ENCODE measurements at regions not wholly inside any gene's neighbourhood (a gene's known extent, or its start where the extent isn't known, plus 50 kb on each side); places are given as distances from the start of the nearest gene placed in this dataset.

DNA sequence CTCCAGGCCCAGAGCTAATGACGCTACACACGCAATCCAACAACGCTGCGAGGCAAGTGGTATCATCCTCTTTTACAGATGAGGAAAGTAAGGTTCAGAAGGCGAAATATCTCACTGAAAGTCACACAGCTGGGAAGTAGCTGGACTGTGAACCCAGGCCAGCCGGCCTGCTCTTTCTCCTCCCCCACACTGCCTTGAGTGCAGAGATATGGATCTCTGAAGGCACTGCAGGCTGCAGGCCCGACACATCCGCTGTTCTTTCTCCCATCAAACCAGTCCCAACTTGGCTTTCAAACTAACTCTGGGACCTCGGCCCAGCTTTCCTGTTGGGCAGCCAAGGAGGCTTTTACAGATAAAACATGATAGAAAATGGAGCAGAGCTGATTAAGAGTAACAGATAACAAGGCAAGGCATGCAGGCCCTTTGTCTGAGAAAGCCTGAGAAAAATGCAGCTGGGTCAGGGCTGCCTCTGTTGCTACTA, 64.0 kb upstream of the PTPRJ start:
- in situ Hi-C loops (cut with HindIII; ENCODE audit: low sequenced_read_pairs) = no loop called here
- no peak for DNase-seq (ENCODE audit: low read depth, low spot score)
- TF ChIP-seq, protein P1, sequence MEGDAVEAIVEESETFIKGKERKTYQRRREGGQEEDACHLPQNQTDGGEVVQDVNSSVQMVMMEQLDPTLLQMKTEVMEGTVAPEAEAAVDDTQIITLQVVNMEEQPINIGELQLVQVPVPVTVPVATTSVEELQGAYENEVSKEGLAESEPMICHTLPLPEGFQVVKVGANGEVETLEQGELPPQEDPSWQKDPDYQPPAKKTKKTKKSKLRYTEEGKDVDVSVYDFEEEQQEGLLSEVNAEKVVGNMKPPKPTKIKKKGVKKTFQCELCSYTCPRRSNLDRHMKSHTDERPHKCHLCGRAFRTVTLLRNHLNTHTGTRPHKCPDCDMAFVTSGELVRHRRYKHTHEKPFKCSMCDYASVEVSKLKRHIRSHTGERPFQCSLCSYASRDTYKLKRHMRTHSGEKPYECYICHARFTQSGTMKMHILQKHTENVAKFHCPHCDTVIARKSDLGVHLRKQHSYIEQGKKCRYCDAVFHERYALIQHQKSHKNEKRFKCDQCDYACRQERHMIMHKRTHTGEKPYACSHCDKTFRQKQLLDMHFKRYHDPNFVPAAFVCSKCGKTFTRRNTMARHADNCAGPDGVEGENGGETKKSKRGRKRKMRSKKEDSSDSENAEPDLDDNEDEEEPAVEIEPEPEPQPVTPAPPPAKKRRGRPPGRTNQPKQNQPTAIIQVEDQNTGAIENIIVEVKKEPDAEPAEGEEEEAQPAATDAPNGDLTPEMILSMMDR (IDR thresholded peaks at IDR 0.05; ENCODE audit: low read depth, low read length) = no peak
- H3K4me3 ChIP-seq (ENCODE audit: low read depth, low read length) = no peak overlapping the region

DNA sequence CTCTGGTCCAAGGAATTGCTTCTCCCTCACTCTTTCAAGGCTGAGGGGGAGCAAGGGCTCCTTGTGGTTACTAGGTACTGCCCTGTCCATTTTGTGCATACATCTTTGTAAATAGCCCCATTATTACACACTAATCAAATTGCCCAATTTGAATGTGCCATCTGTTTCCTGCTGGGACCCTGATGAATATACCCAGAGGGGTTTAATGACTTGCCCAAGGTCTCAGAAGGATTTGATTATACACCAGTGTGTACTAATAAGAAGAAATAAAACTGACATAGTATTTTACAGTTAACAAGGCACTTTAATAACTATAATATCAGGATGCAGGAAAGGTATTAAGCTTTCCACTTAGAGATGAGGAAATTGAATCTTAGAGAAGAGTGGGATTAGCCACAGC, 64.6 kb upstream of the PTPRJ start:
- DNase-seq (ENCODE audit: low read depth, low spot score) = no peak
- TF ChIP-seq, protein P1 (IDR thresholded peaks at IDR 0.05; ENCODE audit: low read depth, low read length) = no peak
- H3K4me3 ChIP-seq (ENCODE audit: low read depth, low read length) = no peak overlapping the region
- in situ Hi-C loops (cut with HindIII; ENCODE audit: low sequenced_read_pairs) = no loop called here

DNA sequence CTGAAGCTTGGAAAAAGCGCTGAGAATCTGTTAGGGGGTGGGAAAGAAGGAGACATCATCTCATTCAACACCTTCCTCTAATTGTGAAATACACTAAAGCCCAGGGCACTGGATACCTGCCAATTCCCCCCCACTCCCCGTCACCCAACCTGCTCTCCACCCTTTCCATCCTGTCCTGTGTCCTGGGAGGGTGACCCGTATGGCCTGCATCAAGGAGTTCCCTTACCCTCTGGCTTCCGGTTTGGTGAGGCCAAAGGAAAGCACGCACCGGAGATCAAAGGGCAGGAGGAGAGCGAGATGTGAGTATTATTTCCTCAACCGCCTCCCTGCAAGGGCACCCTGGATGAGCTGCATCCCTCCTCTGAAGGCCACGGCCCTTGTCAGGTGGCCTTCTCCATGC, 65.0 kb upstream of the PTPRJ start:
- in situ Hi-C loops (cut with HindIII; ENCODE audit: low sequenced_read_pairs) = no loop called here
- TF ChIP-seq, protein P1 (IDR thresholded peaks at IDR 0.05; ENCODE audit: low read depth, low read length) = no peak
- H3K4me3 ChIP-seq (ENCODE audit: low read depth, low read length) = no peak overlapping the region
- no peak for DNase-seq (ENCODE audit: low read depth, low spot score)

DNA sequence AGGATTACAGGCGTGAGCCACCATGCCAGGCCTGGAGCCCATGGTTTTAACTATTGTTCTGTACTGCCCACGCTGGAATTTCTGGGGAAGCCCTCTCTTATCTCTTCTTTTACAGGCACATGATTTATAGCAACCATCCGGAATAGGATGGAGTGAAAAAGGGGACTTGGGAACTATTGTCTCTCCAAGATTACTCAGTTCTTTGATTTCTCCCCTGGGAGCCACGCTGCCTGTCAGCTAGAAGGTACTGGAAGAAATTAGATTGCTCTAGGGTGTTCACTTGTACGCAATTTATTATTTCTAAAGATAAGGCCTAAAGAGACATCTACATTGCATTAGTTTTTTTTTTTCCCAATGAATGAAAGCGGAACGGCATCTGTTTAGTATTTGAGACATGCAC, 65.6 kb upstream of the PTPRJ start:
- TF ChIP-seq, protein P1 (IDR thresholded peaks at IDR 0.05; ENCODE audit: low read depth, low read length) = no peak
- H3K4me3 ChIP-seq (ENCODE audit: low read depth, low read length) = no peak overlapping the region
- no peak for DNase-seq (ENCODE audit: low read depth, low spot score)
- in situ Hi-C loops (cut with HindIII; ENCODE audit: low sequenced_read_pairs) = no loop called here

DNA sequence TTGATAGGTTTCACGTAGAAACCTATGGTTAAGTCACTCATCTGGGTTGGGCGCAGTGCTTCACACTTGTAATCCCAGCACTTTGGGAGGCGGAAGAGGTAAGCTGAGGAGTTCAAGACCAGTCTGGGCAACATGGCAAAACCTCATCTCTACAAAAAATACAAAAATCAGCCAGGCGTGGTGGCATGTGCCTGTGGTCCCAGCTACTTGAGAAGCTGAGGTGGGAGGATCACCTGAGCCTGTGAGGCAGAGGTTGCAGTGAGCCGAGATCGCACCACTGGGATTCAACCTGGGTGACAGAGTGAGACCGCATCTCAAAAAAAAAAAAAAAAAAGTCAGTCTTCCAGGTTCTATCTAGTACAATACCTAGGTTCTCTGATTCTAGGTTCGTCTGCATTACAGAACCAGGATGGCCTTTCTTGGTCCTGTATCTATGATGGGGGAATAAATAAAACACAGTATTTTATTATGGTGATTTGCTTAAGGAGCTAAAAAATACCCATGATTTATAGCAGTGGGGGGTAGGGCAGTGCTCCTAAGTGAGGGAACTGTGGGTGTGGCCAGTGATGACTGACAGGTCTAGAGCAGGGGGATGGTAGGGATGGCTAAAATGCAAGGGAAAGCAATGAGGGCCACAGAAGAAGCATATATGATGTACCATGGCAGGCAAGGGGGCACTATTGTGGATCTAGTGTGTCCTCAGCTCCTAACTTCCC, 65.5 kb upstream of the NUP160 start:
- TF ChIP-seq, protein P1 (IDR thresholded peaks at IDR 0.05; ENCODE audit: low read depth, low read length) = no peak
- in situ Hi-C loops (cut with HindIII; ENCODE audit: low sequenced_read_pairs) = no loop called here
- DNase-seq (ENCODE audit: low read depth, low spot score) = no peak
- no peak overlapping the region for H3K4me3 ChIP-seq (ENCODE audit: low read depth, low read length)

DNA sequence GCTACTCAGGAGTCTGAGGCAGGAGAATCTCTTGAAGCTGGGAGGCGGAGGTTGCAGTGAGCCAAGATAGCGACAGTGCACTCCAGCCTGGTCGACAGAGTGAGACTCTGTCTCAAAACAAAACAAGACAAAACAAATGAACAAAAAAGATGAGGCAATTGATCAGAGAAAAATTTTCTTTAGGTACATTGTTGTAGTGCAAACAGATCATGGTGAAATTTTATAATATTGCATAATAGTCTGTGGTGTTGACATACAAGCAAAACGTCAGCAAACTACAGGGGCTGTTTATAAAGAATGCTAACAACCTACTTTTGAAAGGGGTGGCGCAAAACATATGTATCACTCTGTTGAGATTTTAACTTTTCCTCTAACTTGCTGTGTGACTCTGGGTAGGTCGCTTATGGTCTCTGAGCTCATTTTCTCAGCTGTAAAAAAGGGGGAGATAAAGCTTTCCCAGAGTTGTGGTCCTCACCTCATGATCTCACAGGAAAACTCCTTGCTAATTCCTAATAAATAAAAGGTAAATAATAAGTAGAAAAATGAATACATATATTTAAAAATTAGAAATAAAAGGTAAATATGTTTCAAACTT, 64.8 kb upstream of the NUP160 start:
- no peak overlapping the region for H3K4me3 ChIP-seq (ENCODE audit: low read depth, low read length)
- DNase-seq (ENCODE audit: low read depth, low spot score) = no peak
- TF ChIP-seq, protein P1 (IDR thresholded peaks at IDR 0.05; ENCODE audit: low read depth, low read length) = no peak
- in situ Hi-C loops (cut with HindIII; ENCODE audit: low sequenced_read_pairs) = no loop called here

Data from astrocyte of the spinal cord (primary cell).